AG09319 (cell line): ENCODE measurements at regions not wholly inside any gene's neighbourhood (a gene's known extent, or its start where the extent isn't known, plus 50 kb on each side); places are given as distances from the start of the nearest gene placed in this dataset.

Experiments used
- DNase-seq: peaks from one replicate; pipeline ENCODE4 v3.0.0-alpha.2; 2010; ENCODE audit warnings: low read depth; ENCODE audit errors: extremely low read depth
- CTCF ChIP-seq: IDR thresholded peaks from 2 replicates; pipeline ENCODE4 v1.5.1; 2011; ENCODE audit warnings: low read depth, mild to moderate bottlenecking, inconsistent platforms, low read length, moderate library complexity

- no peak for DNase-seq
- no peak for TF ChIP-seq CTCF
Observed at GRCh38 chr11:69381681-69382130, 87.8 kb downstream of the MYEOV start.

- no peak for TF ChIP-seq CTCF
- DNase-seq = no peak
Observed at GRCh38 chr11:69382131-69383128, 88.5 kb downstream of the MYEOV start.

- TF ChIP-seq CTCF = no peak
- DNase-seq = no peak
Observed at GRCh38 chr11:69383372-69384250, 89.7 kb downstream of the MYEOV start.

- no peak for TF ChIP-seq CTCF
- DNase-seq = no peak
Observed at GRCh38 chr11:69384251-69385143, 90.5 kb downstream of the MYEOV start.

GRCh38 chr11:69385144-69385820 is 91.3 kb downstream of the MYEOV start:
- no peak for TF ChIP-seq CTCF
- no peak for DNase-seq

- no peak for TF ChIP-seq CTCF
- DNase-seq = no peak
Observed at GRCh38 chr11:69385832-69386427, 92.0 kb downstream of the MYEOV start.
